ENCODE measurements at regions not wholly inside any gene's neighbourhood (a gene's known extent, or its start where the extent isn't known, plus 50 kb on each side); places are given as distances from the start of the nearest gene placed in this dataset.

GRCh38 chr10:107834706-107835105 lies 670.2 kb upstream of the SORCS1 start:
- Histone ChIP-seq H3K9ac (ENCODE audit: low read depth in 2 of 2, low read length in 2 of 2) (no peak overlapping the region), H3K4me3 (no peak overlapping the region), H3K27me3 (no peaks in the 10 kb centered on the region), H3K4me1 (no peaks in the 10 kb centered on the region), H3K36me3 (no peaks in the 10 kb centered on the region), H3K9me3 (no peaks in the 10 kb centered on the region), H3K27ac (no peak overlapping the region)
- no peak for TF ChIP-seq CTCF (IDR thresholded peaks at IDR 0.05)
- no peak for DNase-seq
- intact Hi-C loops (cut with DNase I): no loop called here

- Histone ChIP-seq H3K9me3 (no peaks in the 10 kb centered on the region), H3K36me3 (no peaks in the 10 kb centered on the region), H3K4me1 (no peaks in the 10 kb centered on the region), H3K4me3 (no peak overlapping the region), H3K27me3 (no peaks in the 10 kb centered on the region), H3K9ac (ENCODE audit: low read depth in 2 of 2, low read length in 2 of 2) (no peak overlapping the region), H3K27ac (no peak overlapping the region)
- TF ChIP-seq CTCF (IDR thresholded peaks at IDR 0.05): no peak
- intact Hi-C loops (cut with DNase I): no loop called here
- DNase-seq: no peak
Measured at GRCh38 chr10:107831772-107832171, 667.3 kb upstream of the SORCS1 start.

GRCh38 chr10:107829161-107829560 lies 664.7 kb upstream of the SORCS1 start:
- TF ChIP-seq CTCF (IDR thresholded peaks at IDR 0.05): no peak
- H3K4me1 ChIP-seq: no peaks in the 10 kb centered on the region
- no peaks in the 10 kb centered on the region for H3K27me3 ChIP-seq
- DNase-seq: no peak
- no peak overlapping the region for H3K9ac ChIP-seq (ENCODE audit: low read depth in 2 of 2, low read length in 2 of 2)
- no peaks in the 10 kb centered on the region for H3K9me3 ChIP-seq
- H3K27ac ChIP-seq: no peak overlapping the region
- intact Hi-C loops (cut with DNase I): loop anchor here (5.0 kb wide), 1 partner anchor 637 kb away; no protein-coding TSS in a partner anchor
- no peak overlapping the region for H3K4me3 ChIP-seq
- H3K36me3 ChIP-seq: no peaks in the 10 kb centered on the region

GRCh38 chr10:107826171-107826570 lies 661.7 kb upstream of the SORCS1 start:
- Histone ChIP-seq H3K9me3 (no peaks in the 10 kb centered on the region), H3K4me3 (no peak overlapping the region), H3K36me3 (no peaks in the 10 kb centered on the region), H3K9ac (ENCODE audit: low read depth in 2 of 2, low read length in 2 of 2) (no peak overlapping the region), H3K27me3 (no peaks in the 10 kb centered on the region), H3K4me1 (no peaks in the 10 kb centered on the region), H3K27ac (no peak overlapping the region)
- DNase-seq: no peak
- intact Hi-C loops (cut with DNase I): loop anchor here (5.0 kb wide), 1 partner anchor 634 kb away; no protein-coding TSS in a partner anchor
- TF ChIP-seq CTCF (IDR thresholded peaks at IDR 0.05): no peak

GRCh38 chr10:107814865-107815487 lies 650.5 kb upstream of the SORCS1 start:
- peak; percentile 60 for TF ChIP-seq CTCF (IDR thresholded peaks at IDR 0.05)
- DNase-seq: peak; percentile 72
- intact Hi-C loops (cut with DNase I): loop anchor here (2.0 kb wide), 1 partner anchor 406 kb away; no protein-coding TSS in a partner anchor
- Histone ChIP-seq H3K27ac (no peak overlapping the region), H3K4me1 (no peaks in the 10 kb centered on the region), H3K9ac (ENCODE audit: low read depth in 2 of 2, low read length in 2 of 2) (no peak overlapping the region), H3K27me3 (no peaks in the 10 kb centered on the region), H3K9me3 (no peaks in the 10 kb centered on the region), H3K4me3 (no peak overlapping the region), H3K36me3 (no peaks in the 10 kb centered on the region)

All from colonic mucosa (tissue), 4 donors.